Dermis microvascular lymphatic vessel endothelial cell (primary cell): ENCODE measurements at regions not wholly inside any gene's neighbourhood (a gene's known extent, or its start where the extent isn't known, plus 50 kb on each side); places are given as distances from the start of the nearest gene placed in this dataset.
"Not testable (repeated sequence)": the region's sequence is repeated elsewhere in the genome, so short reads cannot be mapped to it uniquely, and the experiment has no call there.

ENCODE experiments used
- DNase-seq, 2 donors: peaks; one replicate each; pipeline versions ENCODE4 v3.0.0 to v3.0.0-alpha.2; 2010; ENCODE audit warnings: low read depth in 2 of 2

GRCh38 chr5:118552731-118553360, 435.5 kb downstream of the DTWD2 start:
- no peak for DNase-seq

GRCh38 chr5:118552146-118552545, 436.2 kb downstream of the DTWD2 start:
- no peak for DNase-seq

GRCh38 chr5:118551716-118552115, 436.6 kb downstream of the DTWD2 start:
- no peak for DNase-seq

- DNase-seq: no peak
Observed at GRCh38 chr5:118551031-118551430, 437.3 kb downstream of the DTWD2 start.

GRCh38 chr5:118548761-118549720, 439.3 kb downstream of the DTWD2 start:
- no peak for DNase-seq

- DNase-seq: no peak
Observed at GRCh38 chr5:118545470-118545869, 442.9 kb downstream of the DTWD2 start.

- DNase-seq: no peak
Observed at GRCh38 chr5:118544887-118545449, 443.4 kb downstream of the DTWD2 start.

- no peak for DNase-seq
Observed at GRCh38 chr5:118533923-118534322, 454.4 kb downstream of the DTWD2 start.

- DNase-seq: no peak
Observed at GRCh38 chr5:118533156-118533555, 455.2 kb downstream of the DTWD2 start.

GRCh38 chr5:118531276-118531675, 457.1 kb downstream of the DTWD2 start:
- DNase-seq: no peak

GRCh38 chr5:118529361-118530144, 458.8 kb downstream of the DTWD2 start:
- DNase-seq: no peak

- DNase-seq: no peak
Observed at GRCh38 chr5:118522626-118523025, 465.7 kb downstream of the DTWD2 start.

GRCh38 chr5:118520771-118521415, 467.5 kb downstream of the DTWD2 start:
- DNase-seq: no peak

GRCh38 chr5:118519466-118519865, 468.9 kb downstream of the DTWD2 start:
- no peak for DNase-seq

GRCh38 chr5:118518720-118519119, 469.6 kb downstream of the DTWD2 start:
- DNase-seq: no peak

- no peak for DNase-seq
Observed at GRCh38 chr5:118511846-118512245, 476.5 kb downstream of the DTWD2 start.

GRCh38 chr5:118506217-118506852, 482.0 kb downstream of the DTWD2 start:
- DNase-seq: no peak

- not testable (repeated sequence) for DNase-seq
Observed at GRCh38 chr5:118502232-118502631, 486.1 kb downstream of the DTWD2 start.

GRCh38 chr5:118491351-118491750, 497.0 kb downstream of the DTWD2 start:
- no peak for DNase-seq

- DNase-seq: no peak
Observed at GRCh38 chr5:118486647-118487225, 501.6 kb downstream of the DTWD2 start.
